IMR-90 (cell line): ENCODE measurements at regions not wholly inside any gene's neighbourhood (a gene's known extent, or its start where the extent isn't known, plus 50 kb on each side); places are given as distances from the start of the nearest gene placed in this dataset.

Experiments
- ATAC-seq: fragments of 200-7000 bp; cut with Tn5 transposase; 2 replicates; pipeline ENCODE4 v1.9.1; 2020; ENCODE audit warnings: low read depth, mild to moderate bottlenecking, moderate library complexity
- BruUV-seq: library from RNA; stranded (reverse); fragments of 400-500 nt; replicated peaks from 2 replicates; lab custom pipeline; 2021; lab: Mats Ljungman, UMichigan
- CTCF ChIA-PET: fragments of 300-600 bp; formaldehyde crosslinking; extraction: SDS; loops from one replicate; lab custom pipeline; 2021; ENCODE audit warnings: antibody characterized with exemption; lab: Yijun Ruan, JAX
- POLR2A ChIA-PET: fragments of 300-600 bp; sonication (Branson Sonifier 250); formaldehyde crosslinking; loops from one replicate; lab custom pipeline; 2022; ENCODE audit warnings: antibody characterized with exemption; ENCODE audit not compliant: unreplicated experiment; lab: Charles Lee
- DNase-seq: peaks from one replicate; pipeline ENCODE4 v3.0.0; 2013
- H2AFZ ChIP-seq: replicated peaks from 2 replicates; pipeline ENCODE3; 2013; ENCODE audit warnings: low read length, mild to moderate bottlenecking; ENCODE audit not compliant: poor library complexity
- H2AK5ac ChIP-seq: 2 replicates; pipeline ENCODE4 v1.6.1; 2013; ENCODE audit warnings: low read depth, low read length, inconsistent platforms
- H2AK9ac ChIP-seq: replicated peaks from 2 replicates; pipeline ENCODE3; 2013; ENCODE audit warnings: mild to moderate bottlenecking, low read depth, low read length, moderate library complexity; ENCODE audit not compliant: poor library complexity
- H2BK120ac ChIP-seq: 2 replicates; pipeline ENCODE4 v1.6.1; 2013; ENCODE audit warnings: low read depth, low read length, inconsistent platforms
- H2BK15ac ChIP-seq: 3 replicates; pipeline ENCODE4 v1.6.1; 2013; ENCODE audit warnings: low read depth, low read length, inconsistent platforms
- H2BK20ac ChIP-seq: 2 replicates; pipeline ENCODE4 v1.6.1; 2013; ENCODE audit warnings: low read depth, mild to moderate bottlenecking, inconsistent platforms, low read length, moderate library complexity
- H2BK5ac ChIP-seq: 2 replicates; pipeline ENCODE4 v1.6.1; 2013; ENCODE audit warnings: mild to moderate bottlenecking, low read depth, low read length, inconsistent platforms; ENCODE audit not compliant: poor library complexity, severe bottlenecking
- H3K14ac ChIP-seq: replicated peaks from 2 replicates; pipeline ENCODE4 v1.6.1; 2013; ENCODE audit warnings: low read depth, low read length, inconsistent platforms
- H3K18ac ChIP-seq: 2 replicates; pipeline ENCODE4 v1.6.1; 2013; ENCODE audit warnings: low read depth, low read length, control low read depth
- H3K23ac ChIP-seq: 2 replicates; pipeline ENCODE4 v1.6.1; 2013; ENCODE audit warnings: low read depth, low read length, inconsistent platforms
- H3K27ac ChIP-seq: 2 replicates; pipeline ENCODE4 v1.5.1; 2013; ENCODE audit warnings: mild to moderate bottlenecking, control low read depth, low read length; ENCODE audit not compliant: insufficient read depth
- H3K27me3 ChIP-seq: 2 replicates; pipeline ENCODE4 v1.6.1; 2013; ENCODE audit warnings: low read length; ENCODE audit not compliant: control insufficient read depth, insufficient read depth
- H3K36me3 ChIP-seq: 2 replicates; pipeline ENCODE4 v1.6.1; 2013; ENCODE audit warnings: low read length, mixed read lengths; ENCODE audit not compliant: control insufficient read depth, insufficient read depth
- H3K4ac ChIP-seq: 2 replicates; pipeline ENCODE4 v1.6.1; 2013; ENCODE audit warnings: low read depth, low read length, inconsistent platforms
- H3K4me1 ChIP-seq: 2 replicates; pipeline ENCODE4 v1.6.1; 2013; ENCODE audit warnings: low read length, mixed read lengths; ENCODE audit not compliant: control insufficient read depth, insufficient read depth
- H3K4me2 ChIP-seq: 2 replicates; pipeline ENCODE4 v1.6.1; 2013; ENCODE audit warnings: low read depth, mild to moderate bottlenecking, control low read depth, low read length, moderate library complexity
- H3K4me3 ChIP-seq: 2 replicates; pipeline ENCODE4 v1.5.1; 2013; ENCODE audit warnings: low read depth, mild to moderate bottlenecking, control low read depth, low read length, moderate library complexity; ENCODE audit not compliant: insufficient read depth
- H3K56ac ChIP-seq: 2 replicates; pipeline ENCODE4 v1.6.1; 2013; ENCODE audit warnings: low read length, inconsistent platforms; ENCODE audit not compliant: insufficient read depth; ENCODE audit errors: extremely low read depth
- H3K79me1 ChIP-seq, 2 experiments: 2 replicates each; pipeline ENCODE4 v1.6.1; 2013; ENCODE audit warnings: low read length in 2 of 2, inconsistent platforms in 1 of 2, low read depth in 1 of 2
- H3K9ac ChIP-seq: 2 replicates; pipeline ENCODE4 v1.6.1; 2013; ENCODE audit warnings: low read depth, low read length, control low read depth
- H3K9me1 ChIP-seq: 2 replicates; pipeline ENCODE4 v1.6.1; 2013; ENCODE audit warnings: low read length, inconsistent platforms; ENCODE audit not compliant: insufficient read depth
- H3K9me3 ChIP-seq: 2 replicates; pipeline ENCODE4 v1.6.1; 2013; ENCODE audit warnings: low read length; ENCODE audit not compliant: control insufficient read depth, insufficient read depth
- H4K20me1 ChIP-seq: 2 replicates; pipeline ENCODE4 v1.6.1; 2013; ENCODE audit warnings: low read length, inconsistent platforms; ENCODE audit not compliant: insufficient read depth
- H4K5ac ChIP-seq: 2 replicates; pipeline ENCODE4 v1.6.1; 2013; ENCODE audit warnings: mild to moderate bottlenecking, low read depth, low read length, control low read depth
- H4K8ac ChIP-seq, 2 experiments: 2 replicates each; pipeline ENCODE4 v1.6.1; 2013; ENCODE audit warnings: low read depth in 2 of 2, low read length in 2 of 2, control low read depth in 1 of 2, inconsistent platforms in 1 of 2
- H4K91ac ChIP-seq: 2 replicates; pipeline ENCODE4 v1.6.1; 2013; ENCODE audit warnings: low read depth, low read length, inconsistent platforms; ENCODE audit not compliant: insufficient read depth
- BHLHE40 ChIP-seq: fragments of 150-350 bp; IDR thresholded peaks from 2 replicates; pipeline ENCODE4 v1.6.1; 2016; ENCODE audit warnings: mild to moderate bottlenecking, low read depth, low read length
- CEBPB ChIP-seq: IDR thresholded peaks from 2 replicates; pipeline ENCODE4 v1.6.1; 2012; ENCODE audit warnings: low read depth, low read length, improper control_type of control experiment
- CHD1 ChIP-seq: IDR thresholded peaks from 2 replicates; pipeline ENCODE4 v1.6.1; 2012; ENCODE audit warnings: low read depth, low read length, improper control_type of control experiment
- CTCF ChIP-seq: conservative IDR thresholded peaks from 2 replicates; pipeline ENCODE4 v1.5.1; 2012; ENCODE audit warnings: mild to moderate bottlenecking, low read depth, low read length, improper control_type of control experiment
- ELK1 ChIP-seq: fragments of 150-350 bp; IDR thresholded peaks from 2 replicates; pipeline ENCODE4 v1.6.1; 2016; ENCODE audit warnings: low read depth, mild to moderate bottlenecking, low read length, moderate library complexity, borderline replicate concordance
- FOS ChIP-seq: fragments of 150-350 bp; IDR thresholded peaks from 2 replicates; pipeline ENCODE4 v1.6.1; 2016; ENCODE audit warnings: low read depth, low read length
- MAFK ChIP-seq: IDR thresholded peaks from 2 replicates; pipeline ENCODE4 v1.6.1; 2012; ENCODE audit warnings: low read depth, low read length, improper control_type of control experiment
- MAZ ChIP-seq: IDR thresholded peaks from 2 replicates; pipeline ENCODE4 v1.6.1; 2012; ENCODE audit warnings: low read depth, mild to moderate bottlenecking, low read length, improper control_type of control experiment, moderate library complexity, borderline replicate concordance
- MXI1 ChIP-seq: IDR thresholded peaks from 2 replicates; pipeline ENCODE4 v1.6.1; 2012; ENCODE audit warnings: low read depth, mild to moderate bottlenecking, low read length, moderate library complexity, borderline replicate concordance
- NFE2L2 ChIP-seq: fragments of 150-350 bp; IDR thresholded peaks from 2 replicates; pipeline ENCODE4 v1.6.1; 2016; ENCODE audit warnings: low read depth, mild to moderate bottlenecking, low read length
- POLR2A ChIP-seq: IDR thresholded peaks from 2 replicates; pipeline ENCODE4 v1.6.1; 2012; ENCODE audit warnings: mild to moderate bottlenecking, low read depth, low read length
- RAD21 ChIP-seq: IDR thresholded peaks from 2 replicates; pipeline ENCODE4 v1.6.1; 2012; ENCODE audit warnings: low read length, improper control_type of control experiment
- RCOR1 ChIP-seq: IDR thresholded peaks from 2 replicates; pipeline ENCODE4 v1.6.1; 2012; ENCODE audit warnings: mild to moderate bottlenecking, low read length, improper control_type of control experiment; ENCODE audit not compliant: insufficient replicate concordance
- RFX5 ChIP-seq: IDR thresholded peaks from 2 replicates; pipeline ENCODE4 v1.8.0; 2012; ENCODE audit warnings: low read depth, mild to moderate bottlenecking, low read length, moderate library complexity
- SMC3 ChIP-seq: fragments of 150-350 bp; IDR thresholded peaks from 2 replicates; pipeline ENCODE4 v1.6.1; 2016; ENCODE audit warnings: low read depth, mild to moderate bottlenecking, antibody characterized with exemption, low read length, moderate library complexity
- USF2 ChIP-seq: fragments of 150-350 bp; IDR thresholded peaks from 2 replicates; pipeline ENCODE4 v1.6.1; 2017; ENCODE audit warnings: mild to moderate bottlenecking, antibody characterized with exemption, low read length, low read depth
- WGBS, 2 experiments: methylation state at CpG; one replicate each; pipeline versions ENCODE4 v1.1.5 to v1.1.7; 2013; ENCODE audit warnings: missing lambda C conversion rate in 2 of 2; ENCODE audit not compliant: insufficient read length in 1 of 2; ENCODE audit errors: extremely low coverage in 2 of 2; 5-methylcytosine and 5-hydroxymethylcytosine counted together
- dilution Hi-C: fragments of 300-500 bp; cut with HindIII; formaldehyde crosslinking; loops from one replicate; pipeline ENCODE4 v1.14.3; 2018; ENCODE audit warnings: low sequenced_read_pairs; ENCODE audit not compliant: unreplicated experiment
- in situ Hi-C: fragments of 300-500 bp; cut with MboI; formaldehyde crosslinking; loops from 3 replicates; pipeline ENCODE4 v1.14.3; 2019; ENCODE audit warnings: low sequenced_read_pairs, inconsistent platforms, mixed read lengths
- intact Hi-C: fragments of 100-400 bp; cut with micrococcal nuclease; formaldehyde crosslinking; loops from 2 replicates; pipeline ENCODE4 v1.10.0; 2022

- WGBS, 2 experiments = no CpG with 5 or more reads among the region's 1 CpG
- Histone ChIP-seq H4K91ac (no peak overlapping the region), H3K4ac (no peak overlapping the region), H3K4me2 (no peak overlapping the region), H3K36me3 (no peaks in the 10 kb centered on the region), H3K79me1 (no peaks in the 10 kb centered on the region), H3K27me3 (no peaks in the 10 kb centered on the region), H3K4me3 (no peak overlapping the region), H2AK9ac (no peak overlapping the region), H4K8ac (no peak overlapping the region), H2BK5ac (no peak overlapping the region), H3K23ac (no peak overlapping the region), H2BK120ac (no peak overlapping the region), H3K4me1 (no peaks in the 10 kb centered on the region), H3K18ac (no peak overlapping the region), H3K9me1 (no peaks in the 10 kb centered on the region), H4K20me1 (no peaks in the 10 kb centered on the region), H3K14ac (no peak overlapping the region), H2BK15ac (no peak overlapping the region), H3K27ac (no peak overlapping the region), H2AFZ (no peak overlapping the region), H2BK20ac (no peak overlapping the region), H4K5ac (no peak overlapping the region), H2AK5ac (no peak overlapping the region), H3K56ac (no peak overlapping the region), H3K9me3 (no peaks in the 10 kb centered on the region), H3K9ac (no peak overlapping the region)
- DNase-seq = no peak
- intact Hi-C loops (loop anchor here (2.0 to 5.0 kb wide), 3 partner anchors 280 to 1648 kb away; no protein-coding TSS in a partner anchor), dilution Hi-C loops (no loop called here), in situ Hi-C loops (no loop called here)
- no TSS peak for BruUV-seq
- ATAC-seq = no peak
- TF ChIP-seq SMC3 = no peak
- no peak for TF ChIP-seq MXI1
- no peak for TF ChIP-seq CEBPB
- TF ChIP-seq POLR2A = no peak
- no peak for TF ChIP-seq FOS
- TF ChIP-seq MAFK = no peak
- no peak for TF ChIP-seq RCOR1
- TF ChIP-seq MAZ = no peak
- TF ChIP-seq CTCF = no peak
- TF ChIP-seq RAD21 = no peak
- TF ChIP-seq BHLHE40 = no peak
- TF ChIP-seq USF2 = no peak
- TF ChIP-seq ELK1 = no peak
- no peak for TF ChIP-seq CHD1
- TF ChIP-seq RFX5 = no peak
- no peak for TF ChIP-seq NFE2L2
- ChIA-PET POLR2A (no interaction called here), CTCF (interaction anchor here (0.7 to 2.4 kb wide), 5 partner anchors 10 to 423 kb away, joined by 3 to 8 read pairs (median 5); no protein-coding TSS in a partner anchor)
These were observed 462.6 kb downstream of the PDCD6IP start for GRCh38 chr3:34261001-34261385.
